H1 (cell line): ENCODE measurements at regions not wholly inside any gene's neighbourhood (a gene's known extent, or its start where the extent isn't known, plus 50 kb on each side); places are given as distances from the start of the nearest gene placed in this dataset.

Source experiments
- CTCF ChIA-PET: fragments of 300-600 bp; sonication (Branson Sonifier 250); formaldehyde crosslinking; loops from one replicate; lab custom pipeline; 2021; ENCODE audit not compliant: partially characterized antibody; lab: Charles Lee
- POLR2A ChIA-PET: fragments of 300-600 bp; sonication (Branson Sonifier 250); formaldehyde crosslinking; loops from one replicate; lab custom pipeline; 2021; ENCODE audit warnings: inconsistent platforms; ENCODE audit not compliant: partially characterized antibody; lab: Charles Lee
- DNase-seq, 2 experiments: peaks; one replicate each; pipeline versions ENCODE4 v3.0.0 to v3.0.0-alpha.2; 2010 to 2022; ENCODE audit warnings: low spot score in 2 of 2, low read depth in 1 of 2, mixed read lengths in 1 of 2
- FAIRE-seq: peaks from 2 replicates; lab custom pipeline; 2011; peaks lifted over from hg19 to GRCh38; lab: Jason Lieb, UNC
- H2AFZ ChIP-seq: 2 replicates; pipeline ENCODE4 v1.8.1; 2012; ENCODE audit warnings: low read length, inconsistent platforms
- H2AK5ac ChIP-seq: 2 replicates; pipeline ENCODE4 v1.6.1; 2013; ENCODE audit warnings: low read depth, low read length
- H2BK120ac ChIP-seq: replicated peaks from 2 replicates; pipeline ENCODE3; 2013; ENCODE audit warnings: low read depth, low read length, inconsistent platforms
- H2BK12ac ChIP-seq: 2 replicates; pipeline ENCODE4 v1.6.1; 2013; ENCODE audit warnings: low read depth, low read length
- H2BK15ac ChIP-seq: 2 replicates; pipeline ENCODE4 v1.6.1; 2013; ENCODE audit warnings: low read length
- H2BK20ac ChIP-seq: 2 replicates; pipeline ENCODE4 v1.6.1; 2013; ENCODE audit warnings: low read length
- H2BK5ac ChIP-seq: 2 replicates; pipeline ENCODE4 v1.6.1; 2013; ENCODE audit warnings: low read depth, low read length
- H3K14ac ChIP-seq: 2 replicates; pipeline ENCODE4 v1.6.1; 2013; ENCODE audit warnings: inconsistent platforms; ENCODE audit not compliant: insufficient read length
- H3K18ac ChIP-seq: 2 replicates; pipeline ENCODE4 v1.6.1; 2013; ENCODE audit warnings: low read length; ENCODE audit errors: extremely low read depth
- H3K23ac ChIP-seq: 2 replicates; pipeline ENCODE4 v1.6.1; 2013; ENCODE audit warnings: inconsistent platforms; ENCODE audit not compliant: insufficient read length
- H3K23me2 ChIP-seq: 2 replicates; pipeline ENCODE4 v1.6.1; 2013; ENCODE audit warnings: low read depth, low read length
- H3K27ac ChIP-seq: 2 replicates; pipeline ENCODE4 v1.6.1; 2011; ENCODE audit warnings: low read depth, low read length, inconsistent platforms
- H3K27me3 ChIP-seq, 4 experiments: replicated peaks in 1 of 4; 1 replicate in 1 of 4; 2 replicates in 3 of 4; pipeline versions ENCODE4 v1.6.1 to v1.8.1; 2011 to 2013; ENCODE audit warnings: low read length in 3 of 4, mild to moderate bottlenecking in 3 of 4, inconsistent platforms in 2 of 4, mixed read lengths in 2 of 4, moderate library complexity in 1 of 4; ENCODE audit not compliant: control insufficient read depth in 3 of 4, insufficient read depth in 3 of 4; ENCODE audit errors: extremely low read depth in 1 of 4
- H3K36me3 ChIP-seq, 4 experiments: 2 replicates each; pipeline versions ENCODE4 v1.6.1 to v1.8.1; 2011 to 2013; ENCODE audit warnings: mild to moderate bottlenecking in 4 of 4, low read length in 3 of 4, moderate library complexity in 2 of 4, control low read depth in 1 of 4, inconsistent platforms in 1 of 4; ENCODE audit not compliant: insufficient read depth in 4 of 4, control insufficient read depth in 2 of 4
- H3K4ac ChIP-seq: replicated peaks from 2 replicates; pipeline ENCODE3; 2013; ENCODE audit warnings: low read length, low read depth, mixed read lengths, inconsistent platforms; ENCODE audit not compliant: insufficient read length
- H3K4me1 ChIP-seq, 4 experiments: replicated peaks in 1 of 4; 1 replicate in 1 of 4; 2 replicates in 3 of 4; pipeline versions ENCODE4 v1.6.1 to v1.8.1; 2011 to 2013; ENCODE audit warnings: low read length in 3 of 4, inconsistent platforms in 2 of 4, mixed read lengths in 1 of 4; ENCODE audit not compliant: insufficient read depth in 4 of 4, control insufficient read depth in 3 of 4
- H3K4me2 ChIP-seq, 2 experiments: 2 replicates each; pipeline versions ENCODE4 v1.6.1 to v1.8.1; 2011 to 2013; ENCODE audit warnings: low read depth in 2 of 2, low read length in 2 of 2, control low read depth in 1 of 2, inconsistent platforms in 1 of 2, mild to moderate bottlenecking in 1 of 2; ENCODE audit not compliant: insufficient read depth in 1 of 2
- H3K4me3 ChIP-seq, 4 experiments: fragments of 200-600, 300-600 bp in 1 of 4; sonication (generic), shearing (Covaris generic), sonication (Bioruptor Twin) in 1 of 4; 2 replicates each; pipeline versions ENCODE4 v1.5.1 to v1.8.1; 2011 to 2016; ENCODE audit warnings: low read length in 4 of 4, low read depth in 3 of 4, control low read depth in 2 of 4, inconsistent platforms in 2 of 4, mild to moderate bottlenecking in 2 of 4, mixed read lengths in 1 of 4, moderate library complexity in 1 of 4; ENCODE audit not compliant: insufficient read depth in 2 of 4; ENCODE audit errors: extremely low read depth in 1 of 4
- H3K56ac ChIP-seq: replicated peaks from 2 replicates; pipeline ENCODE3; 2013; ENCODE audit warnings: low read depth, mild to moderate bottlenecking, mixed read lengths, low read length, inconsistent platforms; ENCODE audit not compliant: insufficient read length
- H3K79me1 ChIP-seq: 2 replicates; pipeline ENCODE4 v1.6.1; 2013; ENCODE audit warnings: low read depth, low read length, control low read depth
- H3K79me2 ChIP-seq, 2 experiments: 2 replicates each; pipeline versions ENCODE4 v1.6.1 to v1.8.1; 2012 to 2013; ENCODE audit warnings: low read length in 2 of 2, mild to moderate bottlenecking in 2 of 2, inconsistent platforms in 1 of 2; ENCODE audit not compliant: insufficient read depth in 2 of 2, control insufficient read depth in 1 of 2
- H3K9ac ChIP-seq, 4 experiments: replicated peaks in 1 of 4; 1 replicate in 1 of 4; 2 replicates in 3 of 4; pipeline versions ENCODE4 v1.6.1 to v1.8.1; 2011 to 2013; ENCODE audit warnings: low read depth in 3 of 4, low read length in 3 of 4, control low read depth in 2 of 4, mild to moderate bottlenecking in 2 of 4, moderate library complexity in 2 of 4, inconsistent platforms in 1 of 4; ENCODE audit errors: extremely low read depth in 1 of 4
- H3K9me3 ChIP-seq, 2 experiments: 2 replicates each; pipeline versions ENCODE4 v1.6.1 to v1.8.1; 2012 to 2013; ENCODE audit warnings: mild to moderate bottlenecking in 2 of 2, moderate library complexity in 2 of 2, control low read depth in 1 of 2, inconsistent platforms in 1 of 2, low read depth in 1 of 2, low read length in 1 of 2, mixed read lengths in 1 of 2; ENCODE audit not compliant: insufficient read depth in 2 of 2
- H4K20me1 ChIP-seq, 2 experiments: replicated peaks in 1 of 2; 2 replicates each; pipeline versions ENCODE3 to v1.8.1; 2011 to 2013; ENCODE audit warnings: inconsistent platforms in 2 of 2, low read length in 2 of 2, mild to moderate bottlenecking in 1 of 2; ENCODE audit not compliant: insufficient read depth in 2 of 2, control insufficient read depth in 1 of 2
- H4K5ac ChIP-seq: 2 replicates; pipeline ENCODE4 v1.6.1; 2013; ENCODE audit warnings: low read length, low read depth, mixed read lengths, inconsistent platforms; ENCODE audit not compliant: insufficient read length
- H4K8ac ChIP-seq: 2 replicates; pipeline ENCODE4 v1.8.0; 2013; ENCODE audit warnings: mild to moderate bottlenecking, moderate library complexity, low read length, inconsistent platforms; ENCODE audit not compliant: insufficient read depth; ENCODE audit errors: extremely low read depth
- H4K91ac ChIP-seq: replicated peaks from 2 replicates; pipeline ENCODE3; 2013; ENCODE audit warnings: low read length, mixed read lengths, inconsistent platforms; ENCODE audit not compliant: insufficient read length
- CHD1 ChIP-seq: IDR thresholded peaks from 2 replicates; pipeline ENCODE4 v1.6.1; 2012; ENCODE audit warnings: low read depth, low read length, improper control_type of control experiment
- FOSL1 ChIP-seq: IDR thresholded peaks from 2 replicates; pipeline ENCODE4 v1.6.1; 2011; ENCODE audit warnings: mild to moderate bottlenecking, low read depth, low read length, moderate library complexity; ENCODE audit not compliant: insufficient read depth
- GABPA ChIP-seq: IDR thresholded peaks from 2 replicates; pipeline ENCODE4 v1.6.1; 2011; ENCODE audit warnings: mild to moderate bottlenecking, low read length, moderate library complexity, borderline replicate concordance; ENCODE audit not compliant: insufficient read depth
- JUND ChIP-seq: IDR thresholded peaks from 2 replicates; pipeline ENCODE4 v1.6.1; 2011; ENCODE audit warnings: mild to moderate bottlenecking, improper control_type of control experiment, low read length
- KDM4A ChIP-seq: IDR thresholded peaks from one replicate; pipeline ENCODE4 v1.7.1; 2012; ENCODE audit warnings: low read depth, mild to moderate bottlenecking, moderate library complexity, low read length, inconsistent platforms; ENCODE audit not compliant: severe bottlenecking
- POLR2AphosphoS5 ChIP-seq: IDR thresholded peaks from 2 replicates; pipeline ENCODE4 v1.6.1; 2011; ENCODE audit warnings: low read depth, low read length
- POU5F1 ChIP-seq: IDR thresholded peaks from 2 replicates; pipeline ENCODE4 v1.6.1; 2011; ENCODE audit warnings: low read depth, mild to moderate bottlenecking, low read length, moderate library complexity
- SIX5 ChIP-seq: IDR thresholded peaks from 2 replicates; pipeline ENCODE4 v1.6.1; 2011; ENCODE audit warnings: mild to moderate bottlenecking, low read depth, low read length
- SP4 ChIP-seq: IDR thresholded peaks from 2 replicates; pipeline ENCODE4 v1.6.1; 2012; ENCODE audit warnings: low read length, inconsistent platforms
- SUZ12 ChIP-seq: fragments of 200-600 bp; sonication (generic); IDR thresholded peaks from 2 replicates; pipeline ENCODE4 v1.6.1; 2012; ENCODE audit warnings: mild to moderate bottlenecking, inconsistent platforms, low read length, moderate library complexity, mixed read lengths
- TEAD4 ChIP-seq: IDR thresholded peaks from 2 replicates; pipeline ENCODE4 v1.6.1; 2012; ENCODE audit warnings: low read depth, low read length, inconsistent platforms, mixed read lengths
- YY1 ChIP-seq: IDR thresholded peaks from 2 replicates; pipeline ENCODE4 v1.6.1; 2011; ENCODE audit warnings: low read depth, mild to moderate bottlenecking, low read length
- WGBS, 2 experiments: shearing (Covaris generic) in 1 of 2; methylation state at CpG; one replicate each; pipeline versions ENCODE4 v1.1.6 to v1.1.7; 2013 to 2015; ENCODE audit warnings: low lambda C conversion rate in 2 of 2, mixed read lengths in 2 of 2, inconsistent platforms in 1 of 2, low coverage in 1 of 2, missing lambda C conversion rate in 1 of 2; ENCODE audit not compliant: insufficient replicate concordance in 2 of 2, insufficient coverage in 1 of 2, insufficient read length in 1 of 2; ENCODE audit errors: extremely low coverage in 1 of 2, missing lambda C conversion rate in 1 of 2; 5-methylcytosine and 5-hydroxymethylcytosine counted together
- TF ChIP-seq, protein P1 (sequence below), 3 experiments: IDR thresholded peaks; 1 replicate in 2 of 3; 2 replicates in 1 of 3; pipeline versions ENCODE4 v1.5.1 to v1.6.1; 2011; ENCODE audit warnings: low read length in 3 of 3, mild to moderate bottlenecking in 3 of 3, inconsistent platforms in 2 of 3, low read depth in 1 of 3, moderate library complexity in 1 of 3; ENCODE audit not compliant: insufficient read depth in 1 of 3; ENCODE audit errors: control extremely low read depth in 1 of 3

DNA sequence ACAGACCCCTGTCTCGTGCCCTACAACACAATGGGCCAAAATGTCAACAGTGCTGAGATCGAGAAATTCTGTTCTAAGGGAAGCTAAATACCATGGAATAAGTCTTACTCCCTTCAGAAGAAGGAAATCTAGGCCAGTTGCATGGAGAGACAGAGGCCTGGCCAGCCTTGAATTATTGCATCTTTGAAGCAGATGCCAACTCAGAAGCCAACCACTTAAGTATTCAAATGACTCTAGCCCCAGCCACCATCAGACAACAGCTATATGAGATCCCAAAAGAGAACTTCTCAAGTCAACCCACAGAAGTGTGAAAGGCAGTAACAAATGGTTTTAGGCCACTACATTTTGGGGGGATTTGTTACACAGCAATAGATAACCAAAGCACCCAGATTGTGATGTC, 180.1 kb downstream of the ACTL7B start:
- no peak overlapping the region for H2BK5ac ChIP-seq
- H3K4me2 ChIP-seq = no peak overlapping the region; a peak in 1 of 4 replicates
- no peak overlapping the region for H2BK15ac ChIP-seq
- H3K9me3 ChIP-seq = no peaks in the 10 kb centered on the region
- H3K27ac ChIP-seq = no peak overlapping the region
- no peak overlapping the region for H3K23ac ChIP-seq
- H3K79me1 ChIP-seq = no peaks in the 10 kb centered on the region
- no peak overlapping the region for H3K4ac ChIP-seq
- H3K27me3 ChIP-seq = no peaks in the 10 kb centered on the region
- no peak overlapping the region; the same call in 1 of the 2 replicates for H2BK12ac ChIP-seq
- no peaks in the 10 kb centered on the region for H3K79me2 ChIP-seq
- no peak overlapping the region for H2BK120ac ChIP-seq
- no peak overlapping the region for H3K56ac ChIP-seq
- no peaks in the 10 kb centered on the region for H3K23me2 ChIP-seq
- no peak for DNase-seq
- no peak overlapping the region for H3K4me3 ChIP-seq
- H2AK5ac ChIP-seq = no peak overlapping the region
- peak overlapping the region; percentile 84 for H2BK20ac ChIP-seq
- peaks cover 1 to 8% (median 6%) of the 10 kb centered on the region in 4 experiments; a peak in 5 of 7 replicates for H3K4me1 ChIP-seq
- H2AFZ ChIP-seq = no peak overlapping the region
- H4K20me1 ChIP-seq = no peaks in the 10 kb centered on the region
- no peak overlapping the region; the same call in 1 of the 2 replicates for H3K18ac ChIP-seq
- no peak overlapping the region; a peak in 1 of 7 replicates for H3K9ac ChIP-seq
- no peak overlapping the region for H4K8ac ChIP-seq
- H3K14ac ChIP-seq = no peak overlapping the region
- no peaks in the 10 kb centered on the region for H3K36me3 ChIP-seq
- POLR2A ChIA-PET = no interaction called here
- WGBS, 2 experiments = 89% methylated on average over 2 of the region's 2 CpGs; no CpG with 5 or more reads in 1 of the 2 experiments
- no peak overlapping the region for H4K5ac ChIP-seq
- CTCF ChIA-PET = interaction anchor here (1.5 to 1.8 kb wide), 4 partner anchors 80 to 139 kb away, joined by 3 to 8 read pairs (median 4); no protein-coding TSS in a partner anchor
- no peak overlapping the region for H4K91ac ChIP-seq
- FAIRE-seq = no peak
- TF ChIP-seq, protein P1, sequence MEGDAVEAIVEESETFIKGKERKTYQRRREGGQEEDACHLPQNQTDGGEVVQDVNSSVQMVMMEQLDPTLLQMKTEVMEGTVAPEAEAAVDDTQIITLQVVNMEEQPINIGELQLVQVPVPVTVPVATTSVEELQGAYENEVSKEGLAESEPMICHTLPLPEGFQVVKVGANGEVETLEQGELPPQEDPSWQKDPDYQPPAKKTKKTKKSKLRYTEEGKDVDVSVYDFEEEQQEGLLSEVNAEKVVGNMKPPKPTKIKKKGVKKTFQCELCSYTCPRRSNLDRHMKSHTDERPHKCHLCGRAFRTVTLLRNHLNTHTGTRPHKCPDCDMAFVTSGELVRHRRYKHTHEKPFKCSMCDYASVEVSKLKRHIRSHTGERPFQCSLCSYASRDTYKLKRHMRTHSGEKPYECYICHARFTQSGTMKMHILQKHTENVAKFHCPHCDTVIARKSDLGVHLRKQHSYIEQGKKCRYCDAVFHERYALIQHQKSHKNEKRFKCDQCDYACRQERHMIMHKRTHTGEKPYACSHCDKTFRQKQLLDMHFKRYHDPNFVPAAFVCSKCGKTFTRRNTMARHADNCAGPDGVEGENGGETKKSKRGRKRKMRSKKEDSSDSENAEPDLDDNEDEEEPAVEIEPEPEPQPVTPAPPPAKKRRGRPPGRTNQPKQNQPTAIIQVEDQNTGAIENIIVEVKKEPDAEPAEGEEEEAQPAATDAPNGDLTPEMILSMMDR (IDR thresholded peaks at IDR 0.05; ENCODE audit: control extremely low read depth in 1 of 3, insufficient read depth in 1 of 3, low read depth in 1 of 3, low read length in 3 of 3) = no peak
- no peak for TF ChIP-seq POU5F1
- TF ChIP-seq TEAD4 = no peak
- no peak for TF ChIP-seq CHD1
- TF ChIP-seq FOSL1 = no peak
- TF ChIP-seq KDM4A = no peak
- TF ChIP-seq JUND = no peak
- no peak for TF ChIP-seq GABPA
- no peak for TF ChIP-seq SP4
- TF ChIP-seq SUZ12 = no peak
- no peak for TF ChIP-seq POLR2AphosphoS5
- TF ChIP-seq SIX5 = no peak
- no peak for TF ChIP-seq YY1
